ENCODE measurements at regions not wholly inside any gene's neighbourhood (a gene's known extent, or its start where the extent isn't known, plus 50 kb on each side); places are given as distances from the start of the nearest gene placed in this dataset.

- no peak for DNase-seq (ENCODE audit: low read depth)
Observed at GRCh38 chr10:118537623-118538022, 57.8 kb downstream of the PRLHR start.

DNA sequence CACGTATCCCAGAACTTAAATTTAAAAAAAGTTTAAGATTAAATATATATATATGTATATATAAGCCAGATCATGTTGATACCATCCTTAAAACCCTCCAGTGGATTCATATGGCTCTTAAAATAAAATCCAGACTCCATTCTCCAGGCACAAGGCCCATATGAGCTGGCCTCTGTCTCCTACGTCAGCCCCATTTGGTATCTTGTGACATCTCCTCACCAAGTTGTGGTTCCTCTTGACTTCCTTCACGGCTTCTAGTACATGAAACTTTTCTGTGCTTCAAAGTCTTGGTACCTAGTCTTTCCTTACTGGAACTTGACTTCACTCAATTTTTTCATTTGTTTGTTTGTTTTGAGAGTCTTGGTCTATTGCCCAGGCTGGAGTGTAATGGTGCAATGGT is 61.3 kb downstream of the PRLHR start:
- no peak for DNase-seq (ENCODE audit: low read depth)

GRCh38 chr10:118531105-118531852 is 64.2 kb downstream of the PRLHR start:
- no peak for DNase-seq (ENCODE audit: low read depth)

- no peak for DNase-seq (ENCODE audit: low read depth)
Observed at GRCh38 chr10:118528426-118528825, 67.0 kb downstream of the PRLHR start.

DNA sequence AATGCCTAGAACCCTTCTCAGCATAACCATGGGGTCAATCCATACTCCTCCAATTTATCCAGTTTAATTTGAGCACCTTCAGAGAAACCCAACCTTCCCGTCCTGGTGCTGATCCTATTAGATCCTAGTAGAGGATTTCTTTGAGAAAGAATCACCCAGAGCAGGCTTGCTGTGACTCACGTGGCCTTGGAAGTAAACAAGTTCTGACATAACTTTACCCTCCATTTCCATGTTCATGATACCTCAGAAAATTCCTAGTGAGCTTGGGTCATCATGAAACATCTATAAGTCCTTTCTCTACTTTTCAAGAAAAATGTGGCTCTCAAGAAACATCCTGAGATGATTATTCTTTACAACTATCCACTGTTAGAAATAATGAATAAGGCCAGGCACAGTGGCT is 71.7 kb downstream of the PRLHR start:
- no peak for DNase-seq (ENCODE audit: low read depth)

GRCh38 chr10:118522791-118523498 is 72.5 kb downstream of the PRLHR start:
- DNase-seq (ENCODE audit: low read depth), result no peak

DNA sequence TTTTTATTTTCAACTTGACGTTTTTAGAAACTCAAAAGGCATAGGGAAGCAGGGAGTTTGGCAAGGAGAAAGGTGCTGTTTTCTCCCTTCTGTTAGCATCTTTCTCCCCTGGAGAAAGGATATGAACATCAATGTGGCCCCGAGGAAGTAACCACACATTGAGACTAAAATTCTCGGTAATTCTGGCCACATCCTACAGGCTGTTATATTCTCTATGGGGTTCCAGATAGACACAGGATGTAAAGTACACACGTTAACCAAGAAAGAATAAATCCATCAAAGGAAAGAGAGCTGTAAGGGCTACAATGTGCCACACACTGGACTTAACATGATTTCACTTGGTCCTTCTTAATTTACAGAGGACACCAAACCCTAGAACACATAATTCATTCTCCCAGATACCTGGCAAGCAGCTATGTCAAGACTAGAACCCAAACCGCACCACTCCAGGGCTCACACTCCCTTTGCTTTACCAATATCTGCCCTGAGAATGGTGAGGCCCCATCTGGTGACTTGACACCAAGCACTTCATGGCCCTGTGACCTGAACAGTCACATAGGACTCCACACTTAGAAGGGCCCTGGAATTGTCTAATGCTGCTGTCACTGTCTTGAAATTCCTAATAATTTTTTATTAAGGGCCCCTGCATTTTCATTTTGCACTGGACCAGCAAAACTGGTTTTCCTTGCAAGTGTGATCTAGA is 73.9 kb downstream of the PRLHR start:
- no peak for DNase-seq (ENCODE audit: low read depth)

DNA sequence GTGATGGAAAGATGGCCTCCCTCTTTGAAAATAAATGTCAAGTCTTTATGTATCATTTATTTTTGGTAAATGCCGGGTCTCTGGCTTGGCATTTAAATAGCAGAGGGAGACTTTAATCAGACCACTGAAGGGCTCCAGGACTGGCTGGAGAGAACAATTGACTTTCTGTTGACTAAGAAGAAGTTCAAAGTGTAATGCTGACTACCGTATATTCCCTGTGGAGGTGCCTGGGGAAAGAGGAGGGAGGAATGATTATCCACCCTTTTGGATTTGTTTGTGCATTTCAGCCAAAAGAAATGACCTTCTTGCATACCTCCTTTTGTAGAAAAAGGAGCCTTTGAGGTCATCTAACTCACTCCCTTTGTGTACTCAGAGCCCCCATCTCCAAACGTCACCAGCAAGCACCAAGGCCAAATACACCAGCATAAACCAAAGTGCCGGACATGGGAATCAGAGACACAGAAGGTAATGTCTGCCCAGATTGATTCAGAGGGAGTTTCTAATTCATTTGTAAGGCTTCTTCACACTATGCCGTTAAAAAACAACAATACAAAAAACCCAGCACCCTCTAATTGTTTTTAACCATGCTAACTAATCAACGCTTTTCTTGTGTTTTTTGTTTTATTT is 75.2 kb downstream of the PRLHR start:
- DNase-seq (ENCODE audit: low read depth), result no peak

GRCh38 chr10:118518095-118518494 is 77.4 kb downstream of the PRLHR start:
- DNase-seq (ENCODE audit: low read depth), result no peak

DNA sequence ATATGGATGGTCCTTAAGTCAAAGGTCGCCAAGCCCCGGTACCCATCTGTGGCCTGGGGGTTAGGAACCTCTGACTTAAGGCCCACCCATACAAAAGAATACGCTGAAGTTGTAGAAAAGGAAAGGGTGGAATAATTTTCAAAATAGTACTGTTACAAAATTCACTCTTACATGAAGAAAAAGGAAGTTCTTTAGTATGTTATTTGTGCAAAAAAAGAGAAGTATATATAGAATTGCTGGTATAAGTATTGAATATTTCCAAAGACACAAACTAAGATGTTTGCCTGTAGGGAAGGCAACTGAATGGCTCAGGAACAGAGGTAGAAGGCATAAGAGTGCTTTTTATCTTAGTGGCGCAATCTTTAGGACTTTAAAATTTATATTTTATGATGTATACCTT is 78.7 kb downstream of the PRLHR start:
- no peak for DNase-seq (ENCODE audit: low read depth)

GRCh38 chr10:118513174-118513573 is 82.3 kb downstream of the PRLHR start:
- DNase-seq (ENCODE audit: low read depth), result no peak

GRCh38 chr10:118511711-118512110 is 83.7 kb downstream of the PRLHR start:
- DNase-seq (ENCODE audit: low read depth), result no peak

GRCh38 chr10:118508863-118509262 is 86.6 kb downstream of the PRLHR start:
- DNase-seq (ENCODE audit: low read depth), result no peak

GRCh38 chr10:118508355-118508754 is 87.1 kb downstream of the PRLHR start:
- DNase-seq (ENCODE audit: low read depth), result no peak

DNA sequence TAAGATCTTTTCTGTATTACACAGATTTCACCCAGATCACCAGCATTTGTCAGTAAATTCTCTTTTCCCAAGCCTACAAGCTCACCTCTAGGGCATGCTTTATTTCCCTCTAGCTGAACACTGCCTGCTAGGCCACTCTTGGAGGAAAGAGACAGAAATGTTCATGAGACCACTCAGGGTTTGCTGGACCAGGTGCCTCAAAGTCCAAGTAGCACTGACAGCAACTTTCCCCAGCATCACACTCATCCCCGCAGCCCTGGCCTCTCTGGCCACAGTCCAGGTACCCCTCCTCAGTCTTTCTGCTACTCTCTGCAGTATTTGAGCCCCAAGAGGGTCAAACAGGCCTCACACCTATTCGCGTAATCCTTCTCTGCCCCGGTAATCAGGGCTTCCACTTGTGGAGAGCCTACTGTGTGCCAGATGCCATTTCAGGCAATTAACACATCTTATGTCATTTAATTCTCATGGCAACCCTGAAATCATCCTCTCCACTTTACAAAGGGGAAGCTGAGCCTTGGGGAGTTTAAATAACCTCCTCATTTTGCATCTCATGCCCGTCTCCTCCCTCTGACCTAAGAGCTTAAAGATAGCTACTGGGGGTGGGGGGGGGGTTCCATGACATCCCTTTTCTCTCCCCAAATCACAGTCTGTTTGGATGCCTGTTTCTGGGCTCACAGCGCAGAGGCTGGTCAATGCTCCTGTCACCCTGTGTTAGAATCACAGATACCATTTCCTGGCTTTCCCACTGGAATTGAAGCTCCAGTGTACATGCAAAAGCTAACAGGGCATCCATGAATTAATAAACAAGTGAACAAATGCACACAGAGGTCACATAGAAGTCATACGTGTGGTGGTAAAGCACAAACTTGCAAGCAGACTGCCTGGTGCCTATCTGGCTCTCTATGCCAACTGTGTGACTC is 88.5 kb downstream of the PRLHR start:
- no peak for DNase-seq (ENCODE audit: low read depth)

GRCh38 chr10:118505363-118505762 is 90.1 kb downstream of the PRLHR start:
- DNase-seq (ENCODE audit: low read depth), result no peak

GRCh38 chr10:118504467-118505205 is 90.8 kb downstream of the PRLHR start:
- DNase-seq (ENCODE audit: low read depth), result no peak

GRCh38 chr10:118504044-118504443 is 91.4 kb downstream of the PRLHR start:
- no peak for DNase-seq (ENCODE audit: low read depth)

DNA sequence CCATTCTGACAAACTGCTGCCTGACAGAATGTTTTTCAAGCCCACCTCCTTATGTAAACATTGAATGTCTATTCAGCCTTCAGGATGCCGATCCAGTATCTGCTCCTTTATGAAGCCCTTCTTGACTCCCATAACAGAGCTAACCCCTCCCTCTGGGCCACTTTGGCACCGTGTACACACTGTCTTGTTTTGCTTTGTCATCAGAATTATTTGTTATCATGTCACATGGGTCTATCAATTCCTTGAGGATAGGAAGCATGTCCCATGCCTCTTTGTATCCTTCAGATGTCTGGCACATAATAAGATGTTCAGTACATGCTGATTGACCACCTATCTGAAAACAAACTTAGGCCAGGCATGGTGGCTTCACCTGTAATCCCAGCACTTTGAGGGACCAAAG is 92.3 kb downstream of the PRLHR start:
- no peak for DNase-seq (ENCODE audit: low read depth)

DNA sequence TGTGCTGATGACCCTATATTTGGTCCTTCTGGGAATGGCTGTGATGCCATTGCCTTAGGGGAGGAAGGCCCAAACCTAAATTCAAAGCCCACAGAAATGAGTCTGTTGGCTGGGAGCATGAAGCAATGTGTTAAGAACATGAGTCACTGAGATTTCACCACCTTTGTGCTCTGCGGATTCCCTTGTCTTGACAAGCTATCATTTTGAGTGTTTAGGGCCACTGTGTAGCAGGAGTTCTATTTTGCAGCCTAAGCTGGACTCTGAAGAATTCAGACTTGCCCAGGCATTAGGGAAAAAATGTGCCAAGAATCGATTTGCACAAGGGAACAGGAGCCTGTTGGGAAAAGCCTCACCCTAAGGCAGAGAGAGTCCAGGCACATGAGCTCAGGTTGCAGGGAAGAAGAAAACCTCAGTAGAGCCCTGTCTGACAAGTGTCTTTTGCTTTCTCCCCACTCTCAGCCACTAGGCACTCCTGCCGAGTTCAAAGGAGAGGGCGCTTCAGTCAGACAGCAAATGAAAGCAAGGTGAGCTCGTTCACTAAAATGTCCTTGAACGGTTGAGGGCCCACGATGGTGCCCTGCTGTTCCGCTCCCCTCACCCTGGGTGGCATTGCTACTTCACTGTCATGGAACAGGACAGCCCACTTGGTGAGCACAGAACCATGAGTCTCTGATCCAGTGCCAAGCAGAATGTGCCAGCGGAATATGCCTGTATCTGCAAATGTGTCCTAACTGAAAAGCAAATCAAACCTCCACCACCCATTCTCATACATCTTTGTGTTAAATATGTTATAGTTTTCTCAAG is 93.6 kb downstream of the PRLHR start:
- DNase-seq (ENCODE audit: low read depth), result no peak
